OCI-LY1 (cell line): ENCODE measurements at regions not wholly inside any gene's neighbourhood (a gene's known extent, or its start where the extent isn't known, plus 50 kb on each side); places are given as distances from the start of the nearest gene placed in this dataset.
"Not testable (repeated sequence)": the region's sequence is repeated elsewhere in the genome, so short reads cannot be mapped to it uniquely, and the experiment has no call there.

Experiments
- EZH2 ChIP-seq: fragments of 200-600 bp; sonication (generic), shearing (Covaris generic); IDR thresholded peaks from 2 replicates; pipeline ENCODE4 v1.8.0; 2017; ENCODE audit warnings: borderline replicate concordance, mixed run types, mild to moderate bottlenecking, antibody characterized with exemption, low read length, moderate library complexity, mixed read lengths
- TF ChIP-seq, protein P1 (sequence below): fragments of 200-600 bp; sonication (generic), shearing (Covaris generic); IDR thresholded peaks from 2 replicates; pipeline ENCODE4 v1.5.1; 2017; ENCODE audit warnings: mild to moderate bottlenecking, antibody characterized with exemption, low read length, moderate library complexity, mixed read lengths

DNA sequence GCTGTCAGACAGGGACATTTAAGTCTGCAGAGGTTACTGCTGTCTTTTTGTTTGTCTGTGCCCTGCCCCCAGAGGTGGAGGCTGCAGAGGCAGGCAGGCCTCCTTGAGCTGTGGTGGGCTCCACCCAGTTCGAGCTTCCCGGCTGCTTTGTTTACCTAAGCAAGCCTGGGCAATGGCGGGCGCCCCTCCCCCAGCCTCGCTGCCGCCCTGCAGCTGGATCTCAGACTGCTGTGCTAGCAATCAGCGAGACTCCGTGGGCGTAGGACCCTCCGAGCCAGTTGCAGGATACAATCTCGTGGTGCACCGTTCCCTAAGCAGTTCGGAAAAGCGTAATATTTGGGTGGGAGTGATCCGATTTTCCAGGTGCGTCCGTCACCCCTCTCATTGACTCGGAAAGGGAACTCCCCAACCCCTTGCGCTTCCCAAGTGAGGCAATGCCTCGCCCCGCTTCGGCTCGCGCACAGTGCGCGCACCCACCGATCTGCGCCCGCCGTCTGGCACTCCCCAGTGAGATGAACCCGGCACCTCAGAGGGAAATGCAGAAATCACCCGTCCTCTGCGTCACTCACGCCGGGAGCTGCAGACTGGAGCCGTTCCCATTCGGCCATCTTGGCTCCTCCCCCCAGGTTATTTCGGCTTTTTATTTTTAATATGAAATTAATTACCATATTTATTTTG is 217.8 kb upstream of the EPHA7 start:
- TF ChIP-seq, protein P1, sequence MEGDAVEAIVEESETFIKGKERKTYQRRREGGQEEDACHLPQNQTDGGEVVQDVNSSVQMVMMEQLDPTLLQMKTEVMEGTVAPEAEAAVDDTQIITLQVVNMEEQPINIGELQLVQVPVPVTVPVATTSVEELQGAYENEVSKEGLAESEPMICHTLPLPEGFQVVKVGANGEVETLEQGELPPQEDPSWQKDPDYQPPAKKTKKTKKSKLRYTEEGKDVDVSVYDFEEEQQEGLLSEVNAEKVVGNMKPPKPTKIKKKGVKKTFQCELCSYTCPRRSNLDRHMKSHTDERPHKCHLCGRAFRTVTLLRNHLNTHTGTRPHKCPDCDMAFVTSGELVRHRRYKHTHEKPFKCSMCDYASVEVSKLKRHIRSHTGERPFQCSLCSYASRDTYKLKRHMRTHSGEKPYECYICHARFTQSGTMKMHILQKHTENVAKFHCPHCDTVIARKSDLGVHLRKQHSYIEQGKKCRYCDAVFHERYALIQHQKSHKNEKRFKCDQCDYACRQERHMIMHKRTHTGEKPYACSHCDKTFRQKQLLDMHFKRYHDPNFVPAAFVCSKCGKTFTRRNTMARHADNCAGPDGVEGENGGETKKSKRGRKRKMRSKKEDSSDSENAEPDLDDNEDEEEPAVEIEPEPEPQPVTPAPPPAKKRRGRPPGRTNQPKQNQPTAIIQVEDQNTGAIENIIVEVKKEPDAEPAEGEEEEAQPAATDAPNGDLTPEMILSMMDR: not testable (repeated sequence)
- not testable (repeated sequence) for TF ChIP-seq EZH2
